GM12878 (cell line): ENCODE measurements at regions not wholly inside any gene's neighbourhood (a gene's known extent, or its start where the extent isn't known, plus 50 kb on each side); places are given as distances from the start of the nearest gene placed in this dataset.
"Not testable (repeated sequence)": the region's sequence is repeated elsewhere in the genome, so short reads cannot be mapped to it uniquely, and the experiment has no call there.

Experiments
- ATAC-seq: fragments of 200-7000 bp; cut with Tn5 transposase; 3 replicates; pipeline ENCODE4 v1.9.1; 2020; ENCODE audit warnings: mild to moderate bottlenecking, moderate library complexity
- BruUV-seq: library from RNA; stranded (reverse); fragments of 400-500 nt; replicated peaks from 2 replicates; lab custom pipeline; 2021; lab: Mats Ljungman, UMichigan
- CTCF ChIA-PET: fragments of 300-600 bp; sonication (Branson Sonifier 250); formaldehyde crosslinking; extraction: SDS; loops from one replicate; lab custom pipeline; 2021; ENCODE audit warnings: inconsistent platforms; lab: Yijun Ruan, JAX
- POLR2A ChIA-PET: fragments of 350-600 bp; formaldehyde crosslinking; extraction: SDS; loops from one replicate; lab custom pipeline; 2021; ENCODE audit warnings: inconsistent platforms; lab: Charles Lee
- RAD21 ChIA-PET: fragments of 300-600 bp; sonication (Branson Sonifier 250); formaldehyde crosslinking; loops from one replicate; lab custom pipeline; 2023; ENCODE audit warnings: antibody characterized with exemption; ENCODE audit not compliant: unreplicated experiment; lab: Charles Lee
- SMC1A ChIA-PET: fragments of 300-600 bp; sonication (Branson Sonifier 250); formaldehyde crosslinking; loops from one replicate; lab custom pipeline; 2023; ENCODE audit not compliant: unreplicated experiment, uncharacterized antibody; lab: Charles Lee
- DNase-seq: peaks from one replicate; pipeline ENCODE4 v3.0.0-alpha.2; 2011; ENCODE audit warnings: low read depth, low spot score
- FAIRE-seq: peaks from 3 replicates; lab custom pipeline; 2011; peaks lifted over from hg19 to GRCh38; lab: Jason Lieb, UNC
- H2AFZ ChIP-seq: 2 replicates; pipeline ENCODE4 v1.6.0; 2011; ENCODE audit warnings: low read depth, low read length, control low read depth; ENCODE audit not compliant: control insufficient read depth
- H3K27ac ChIP-seq: 2 replicates; pipeline ENCODE4 v1.5.1; 2011; ENCODE audit warnings: control low read depth; ENCODE audit not compliant: control insufficient read depth, insufficient read depth
- H3K27me3 ChIP-seq, 2 experiments: replicated peaks in 1 of 2; 2 replicates each; pipeline versions ENCODE4 v1.6.0 to v1.6.1; 2011; ENCODE audit warnings: low read length in 1 of 2; ENCODE audit not compliant: control insufficient read depth in 2 of 2, insufficient read depth in 2 of 2
- H3K36me3 ChIP-seq, 2 experiments: 2 replicates each; pipeline ENCODE4 v1.5.1; 2011; ENCODE audit warnings: low read length in 1 of 2; ENCODE audit not compliant: control insufficient read depth in 2 of 2, insufficient read depth in 2 of 2
- H3K4me1 ChIP-seq: 2 replicates; pipeline ENCODE4 v1.6.1; 2011; ENCODE audit warnings: mild to moderate bottlenecking, low read length, moderate library complexity, mixed read lengths; ENCODE audit not compliant: control insufficient read depth, insufficient read depth
- H3K4me2 ChIP-seq: 2 replicates; pipeline ENCODE4 v1.6.0; 2011; ENCODE audit warnings: control low read depth; ENCODE audit not compliant: control insufficient read depth, insufficient read depth
- H3K4me3 ChIP-seq: fragments of 200-600 bp; sonication (generic); 2 replicates; pipeline ENCODE4 v1.5.1; 2016
- H3K79me2 ChIP-seq: 2 replicates; pipeline ENCODE4 v1.6.0; 2011; ENCODE audit warnings: low read length; ENCODE audit not compliant: control insufficient read depth, insufficient read depth
- H3K9ac ChIP-seq: 2 replicates; pipeline ENCODE4 v1.8.0; 2011; ENCODE audit warnings: low read length, control low read depth, mixed read lengths; ENCODE audit not compliant: control insufficient read depth, insufficient read depth
- H3K9me3 ChIP-seq: replicated peaks from 3 replicates; pipeline ENCODE4 v1.5.1; 2011; ENCODE audit warnings: mild to moderate bottlenecking, low read length; ENCODE audit not compliant: control insufficient read depth, insufficient read depth
- H4K20me1 ChIP-seq: 2 replicates; pipeline ENCODE4 v1.6.0; 2011; ENCODE audit not compliant: control insufficient read depth, insufficient read depth
- CEBPB ChIP-seq, 2 experiments: fragments of 150-350 bp in 1 of 2; IDR thresholded peaks; 2 replicates each; pipeline ENCODE4 v1.6.1; 2012 to 2014; ENCODE audit warnings: low read depth in 2 of 2, low read length in 2 of 2, borderline replicate concordance in 1 of 2, inconsistent platforms in 1 of 2
- CREB1 ChIP-seq: IDR thresholded peaks from 2 replicates; pipeline ENCODE4 v1.6.1; 2012; ENCODE audit warnings: low read depth, mild to moderate bottlenecking, inconsistent platforms
- HCFC1 ChIP-seq: fragments of 150-350 bp; IDR thresholded peaks from 2 replicates; pipeline ENCODE4 v1.6.1; 2014; ENCODE audit warnings: low read length
- KAT2A ChIP-seq: conservative IDR thresholded peaks from 2 replicates; pipeline ENCODE4 v1.6.1; 2011; ENCODE audit warnings: low read depth, low read length; ENCODE audit not compliant: control insufficient read depth
- KLF5 ChIP-seq: fragments of 450-650 bp; IDR thresholded peaks from 2 replicates; pipeline ENCODE4 v1.6.1; 2014; ENCODE audit warnings: mild to moderate bottlenecking; ENCODE audit not compliant: partially characterized antibody
- MXI1 ChIP-seq: fragments of 150-350 bp; IDR thresholded peaks from 2 replicates; pipeline ENCODE4 v1.6.1; 2011; ENCODE audit warnings: low read depth, mild to moderate bottlenecking, inconsistent platforms, low read length, improper control_type of control experiment
- SMAD1 ChIP-seq: fragments of 450-650 bp; IDR thresholded peaks from 2 replicates; pipeline ENCODE4 v1.6.1; 2018; ENCODE audit warnings: mild to moderate bottlenecking, low read depth; ENCODE audit not compliant: partially characterized antibody
- SP1 ChIP-seq: IDR thresholded peaks from one replicate; pipeline ENCODE4 v1.6.1; 2011; ENCODE audit warnings: low read depth, low read length
- SREBF2 ChIP-seq: IDR thresholded peaks from 2 replicates; pipeline ENCODE4 v1.6.1; 2012; ENCODE audit warnings: mild to moderate bottlenecking, low read length
- STAT1 ChIP-seq: fragments of 450-650 bp; conservative IDR thresholded peaks from 2 replicates; pipeline ENCODE4 v1.6.1; 2014; ENCODE audit warnings: antibody characterized with exemption, mild to moderate bottlenecking
- STAT3 ChIP-seq: IDR thresholded peaks from 2 replicates; pipeline ENCODE4 v1.6.1; 2011; ENCODE audit warnings: low read depth, low read length, improper control_type of control experiment
- TCF12 ChIP-seq: IDR thresholded peaks from 2 replicates; pipeline ENCODE4 v1.6.1; 2011; ENCODE audit warnings: low read depth, mild to moderate bottlenecking, low read length
- TCF3 ChIP-seq: IDR thresholded peaks from 2 replicates; pipeline ENCODE4 v1.6.1; 2012; ENCODE audit warnings: low read depth, mild to moderate bottlenecking, low read length, borderline replicate concordance; ENCODE audit not compliant: insufficient read depth
- ZBED1 ChIP-seq: IDR thresholded peaks from 2 replicates; pipeline ENCODE4 v1.6.1; 2016; ENCODE audit warnings: borderline replicate concordance
- ZNF217 ChIP-seq: fragments of 450-650 bp; IDR thresholded peaks from 2 replicates; pipeline ENCODE4 v1.6.1; 2017; ENCODE audit warnings: antibody characterized with exemption, mild to moderate bottlenecking
- ZNF24 ChIP-seq: fragments of 450-650 bp; IDR thresholded peaks from 2 replicates; pipeline ENCODE4 v1.6.1; 2017; ENCODE audit warnings: antibody characterized with exemption, mild to moderate bottlenecking
- WGBS: methylation state at CpG from one replicate; pipeline ENCODE4 v1.1.6; 2016; ENCODE audit warnings: low lambda C conversion rate; ENCODE audit not compliant: insufficient replicate concordance, insufficient coverage; ENCODE audit errors: missing lambda C conversion rate; 5-methylcytosine and 5-hydroxymethylcytosine counted together
- in situ Hi-C: fragments of 300-500 bp; cut with MboI; formaldehyde crosslinking; loops from 9 replicates; pipeline ENCODE4 v1.14.3; 2018; ENCODE audit warnings: mixed read lengths
- intact Hi-C: fragments of 100-400 bp; cut with micrococcal nuclease; formaldehyde crosslinking; loops from one replicate; pipeline ENCODE4 v1.14.2; 2022; ENCODE audit not compliant: unreplicated experiment
- TF ChIP-seq, protein P1 (sequence below): fragments of 450-650 bp; IDR thresholded peaks from 2 replicates; pipeline ENCODE4 v1.6.1; 2017; ENCODE audit warnings: low read depth, mild to moderate bottlenecking, moderate library complexity

- TF ChIP-seq SMAD1 (no peak), MXI1 (no peak), TCF12 (no peak), KAT2A (no peak)
Measured at GRCh38 chr18:8933714-8934284, 168.7 kb upstream of the NDUFV2 start (continued).

GRCh38 chr18:8935346-8935745 is 167.2 kb upstream of the NDUFV2 start:
- WGBS, result 81% methylated on average over 17 of the region's 24 CpGs
- H4K20me1 ChIP-seq, DNase-seq, RAD21 ChIA-PET, intact Hi-C loops, H3K27me3 ChIP-seq, H3K36me3 ChIP-seq, BruUV-seq, H3K4me1 ChIP-seq, SMC1A ChIA-PET, H3K4me3 ChIP-seq, H2AFZ ChIP-seq, H3K4me2 ChIP-seq, FAIRE-seq, ATAC-seq, H3K9ac ChIP-seq, POLR2A ChIA-PET, H3K9me3 ChIP-seq, H3K27ac ChIP-seq, H3K79me2 ChIP-seq, CTCF ChIA-PET: not testable (repeated sequence)
- in situ Hi-C loops, result loop anchor here (25.0 kb wide), 1 partner anchor 1998 kb away; no protein-coding TSS in a partner anchor

DNA sequence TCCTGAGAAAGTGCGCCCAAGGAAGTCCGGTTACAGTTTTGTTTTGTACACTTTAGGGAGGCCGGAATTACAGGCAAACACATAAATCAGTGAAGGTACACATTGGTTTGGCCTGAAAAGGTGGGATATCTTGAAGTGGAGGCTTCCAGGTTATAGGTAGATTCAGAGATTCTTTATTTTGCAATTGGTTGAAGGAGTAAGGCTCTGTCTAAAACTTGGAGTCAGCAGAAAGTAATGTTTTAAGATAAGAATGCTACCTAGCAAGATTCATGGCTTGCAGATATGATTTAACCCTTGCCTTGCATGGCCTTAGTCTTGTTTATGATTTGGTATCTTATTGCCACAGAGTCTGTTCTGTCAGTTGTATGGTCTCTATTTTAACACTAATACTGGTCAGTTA is 165.9 kb upstream of the NDUFV2 start:
- CTCF ChIA-PET, result no interaction called here
- RAD21 ChIA-PET, result no interaction called here
- TF ChIP-seq KLF5, result no peak
- no peak for TF ChIP-seq STAT1
- TF ChIP-seq SP1, result no peak
- TF ChIP-seq ZBED1, result no peak
- TF ChIP-seq SREBF2, result no peak
- no peak for TF ChIP-seq CEBPB (IDR thresholded peaks at IDR 0.05; ENCODE audit: borderline replicate concordance in 1 of 2, low read depth in 2 of 2, low read length in 2 of 2)
- TF ChIP-seq CREB1, result no peak
- no peak for TF ChIP-seq TCF3
- TF ChIP-seq HCFC1, result no peak
- no peak for TF ChIP-seq STAT3
- TF ChIP-seq ZNF24, result no peak
- TF ChIP-seq, protein P1, sequence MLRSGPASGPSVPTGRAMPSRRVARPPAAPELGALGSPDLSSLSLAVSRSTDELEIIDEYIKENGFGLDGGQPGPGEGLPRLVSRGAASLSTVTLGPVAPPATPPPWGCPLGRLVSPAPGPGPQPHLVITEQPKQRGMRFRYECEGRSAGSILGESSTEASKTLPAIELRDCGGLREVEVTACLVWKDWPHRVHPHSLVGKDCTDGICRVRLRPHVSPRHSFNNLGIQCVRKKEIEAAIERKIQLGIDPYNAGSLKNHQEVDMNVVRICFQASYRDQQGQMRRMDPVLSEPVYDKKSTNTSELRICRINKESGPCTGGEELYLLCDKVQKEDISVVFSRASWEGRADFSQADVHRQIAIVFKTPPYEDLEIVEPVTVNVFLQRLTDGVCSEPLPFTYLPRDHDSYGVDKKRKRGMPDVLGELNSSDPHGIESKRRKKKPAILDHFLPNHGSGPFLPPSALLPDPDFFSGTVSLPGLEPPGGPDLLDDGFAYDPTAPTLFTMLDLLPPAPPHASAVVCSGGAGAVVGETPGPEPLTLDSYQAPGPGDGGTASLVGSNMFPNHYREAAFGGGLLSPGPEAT, result no peak
- TF ChIP-seq ZNF217, result no peak

More for the DNA sequence above, 165.9 kb upstream of the NDUFV2 start:
- in situ Hi-C loops (loop anchor here (25.0 kb wide), 1 partner anchor 1999 kb away; no protein-coding TSS in a partner anchor), intact Hi-C loops (no loop called here)
- H3K36me3 ChIP-seq, result no peaks in the 10 kb centered on the region
- H3K9ac ChIP-seq, result no peak overlapping the region
- no peaks in the 10 kb centered on the region for H3K9me3 ChIP-seq
- ATAC-seq (no peak), FAIRE-seq (no peak), DNase-seq (no peak)
- H3K4me1 ChIP-seq, result no peaks in the 10 kb centered on the region
- H3K4me3 ChIP-seq, result no peak overlapping the region
- no TSS peak for BruUV-seq
- 70% methylated on average over 3 of the region's 3 CpGs for WGBS
- H3K79me2 ChIP-seq, result no peaks in the 10 kb centered on the region
- no peaks in the 10 kb centered on the region for H3K27me3 ChIP-seq
- H3K27ac ChIP-seq, result no peak overlapping the region
- H2AFZ ChIP-seq, result no peak overlapping the region
- no peaks in the 10 kb centered on the region for H4K20me1 ChIP-seq
- H3K4me2 ChIP-seq, result no peak overlapping the region
- POLR2A ChIA-PET, result no interaction called here
- SMC1A ChIA-PET, result no interaction called here
